Cerebellar nuclear complex (tissue), 1 donor: ENCODE measurements at regions not wholly inside any gene's neighbourhood (a gene's known extent, or its start where the extent isn't known, plus 50 kb on each side); places are given as distances from the start of the nearest gene placed in this dataset.

Experiments
- DNase-seq, 2 experiments: peaks; one replicate each; lab custom pipeline; 2025; lab: John Stamatoyannopoulos, UW

DNA sequence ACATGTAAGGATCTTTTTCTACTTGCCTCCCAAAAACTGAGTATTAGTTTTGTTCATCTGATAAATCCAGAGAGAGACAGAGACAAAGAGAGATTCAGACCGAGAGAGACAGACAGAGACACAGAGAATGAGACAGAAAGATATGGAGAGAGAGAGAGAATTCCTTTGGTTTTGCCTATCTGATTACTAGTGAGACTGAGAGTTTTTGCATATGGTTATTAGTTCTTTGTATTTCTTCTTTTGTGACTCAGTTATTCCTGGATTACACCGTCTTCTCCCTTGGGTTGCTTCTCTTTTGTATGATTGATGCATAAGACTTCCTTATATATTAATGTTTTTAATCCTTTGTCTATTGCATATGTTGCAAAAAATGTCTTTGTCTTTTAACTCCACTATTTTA is 91.2 kb upstream of the SPATA31C2 start:
- no peak for DNase-seq

DNA sequence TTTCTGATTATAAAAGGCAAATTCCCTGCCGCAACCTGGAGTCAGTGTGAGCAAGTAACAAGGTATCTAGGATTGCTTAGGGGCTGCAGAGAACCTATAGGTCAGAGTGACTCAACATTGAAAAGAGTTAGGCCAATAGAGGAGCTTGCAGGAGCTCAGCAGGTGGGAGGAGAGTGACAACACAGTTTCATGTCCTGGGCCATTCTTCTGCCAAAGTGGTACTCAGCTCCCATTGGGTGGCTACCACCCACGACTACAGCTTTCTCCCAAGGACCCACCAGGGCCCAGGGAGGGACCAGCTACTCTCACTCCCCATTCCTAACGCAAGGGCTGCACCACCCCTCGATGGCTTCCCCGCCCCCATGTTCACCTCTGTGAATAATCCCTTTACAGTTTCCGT is 86.7 kb upstream of the SPATA31C2 start:
- no peak for DNase-seq

DNA sequence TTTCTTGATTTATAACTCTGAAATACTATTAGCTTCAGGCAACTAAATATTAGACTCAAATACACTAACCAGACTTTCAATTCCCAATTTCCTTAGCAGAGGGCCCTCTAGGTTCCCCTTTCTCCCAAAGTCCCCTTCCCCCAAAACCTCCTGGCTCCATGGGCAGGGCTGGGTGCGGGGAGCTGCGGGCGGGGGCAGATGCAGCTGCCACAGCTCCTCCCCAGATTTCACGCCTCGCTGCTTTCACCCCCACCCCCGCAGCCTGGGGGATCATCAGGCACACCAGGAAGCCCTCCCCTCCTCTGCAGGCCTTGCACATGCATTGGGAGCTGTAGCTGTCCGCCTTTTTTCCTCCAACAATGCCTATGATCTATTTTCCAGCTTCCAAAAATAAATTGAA is 82.8 kb upstream of the SPATA31C2 start:
- no peak for DNase-seq

DNA sequence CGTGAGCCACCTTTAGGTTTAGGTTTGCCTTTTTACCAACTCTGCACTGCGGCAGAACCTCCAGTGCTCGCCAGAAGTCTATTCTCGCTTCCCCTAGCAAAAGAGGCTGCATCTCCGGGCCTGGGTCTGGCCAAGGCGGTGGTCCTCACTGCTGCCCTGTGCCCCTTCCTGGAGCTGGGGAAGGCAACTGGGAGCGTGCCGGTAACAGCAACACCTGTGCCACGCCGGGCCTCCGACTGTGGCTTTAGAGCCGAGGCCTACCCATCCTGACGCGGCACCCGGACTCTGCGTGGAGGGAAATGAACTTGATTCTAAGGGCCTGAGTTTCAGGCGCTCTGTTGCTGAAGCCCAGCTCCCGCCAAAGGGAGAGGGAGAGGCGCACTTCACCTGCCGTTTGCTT is 82.4 kb upstream of the SPATA31C2 start:
- DNase-seq: no peak

DNA sequence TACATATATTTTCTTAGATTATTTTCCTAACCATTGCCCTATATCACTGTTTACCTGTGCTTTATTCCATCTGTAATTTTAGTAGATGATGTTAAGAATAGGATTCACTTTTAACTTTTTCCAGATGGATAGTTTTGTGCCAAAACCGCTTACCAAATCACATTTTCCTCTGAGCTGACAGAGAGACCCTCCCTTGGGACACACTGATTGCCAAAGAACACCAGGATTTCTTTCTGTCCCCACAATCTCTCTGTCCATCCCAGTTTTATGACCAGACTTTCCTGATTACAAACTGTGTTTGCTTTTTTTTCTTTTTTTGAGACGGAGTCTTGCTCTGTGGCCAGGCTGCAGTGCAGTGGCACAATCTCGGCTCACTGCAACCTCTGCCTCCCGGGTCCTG is 81.3 kb upstream of the SPATA31C2 start:
- DNase-seq: no peak

DNA sequence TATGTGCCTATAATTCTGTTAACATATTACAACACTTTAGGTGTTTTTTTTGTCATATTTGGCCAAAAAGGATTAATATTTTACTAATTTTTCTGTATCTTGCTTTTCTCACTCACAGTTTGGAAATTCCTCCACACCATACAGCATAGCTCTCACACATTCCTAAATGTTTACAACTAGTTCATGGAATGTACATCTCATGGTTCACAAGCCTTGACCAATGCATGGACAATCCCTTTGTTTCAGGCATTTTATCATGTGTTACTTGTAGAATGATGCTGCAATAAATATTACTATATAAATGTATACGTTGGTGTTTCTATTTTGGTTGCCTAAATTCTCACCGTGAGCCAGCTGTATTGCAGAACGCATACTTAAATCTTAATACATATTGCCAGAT is 80.5 kb upstream of the SPATA31C2 start:
- no peak for DNase-seq

DNA sequence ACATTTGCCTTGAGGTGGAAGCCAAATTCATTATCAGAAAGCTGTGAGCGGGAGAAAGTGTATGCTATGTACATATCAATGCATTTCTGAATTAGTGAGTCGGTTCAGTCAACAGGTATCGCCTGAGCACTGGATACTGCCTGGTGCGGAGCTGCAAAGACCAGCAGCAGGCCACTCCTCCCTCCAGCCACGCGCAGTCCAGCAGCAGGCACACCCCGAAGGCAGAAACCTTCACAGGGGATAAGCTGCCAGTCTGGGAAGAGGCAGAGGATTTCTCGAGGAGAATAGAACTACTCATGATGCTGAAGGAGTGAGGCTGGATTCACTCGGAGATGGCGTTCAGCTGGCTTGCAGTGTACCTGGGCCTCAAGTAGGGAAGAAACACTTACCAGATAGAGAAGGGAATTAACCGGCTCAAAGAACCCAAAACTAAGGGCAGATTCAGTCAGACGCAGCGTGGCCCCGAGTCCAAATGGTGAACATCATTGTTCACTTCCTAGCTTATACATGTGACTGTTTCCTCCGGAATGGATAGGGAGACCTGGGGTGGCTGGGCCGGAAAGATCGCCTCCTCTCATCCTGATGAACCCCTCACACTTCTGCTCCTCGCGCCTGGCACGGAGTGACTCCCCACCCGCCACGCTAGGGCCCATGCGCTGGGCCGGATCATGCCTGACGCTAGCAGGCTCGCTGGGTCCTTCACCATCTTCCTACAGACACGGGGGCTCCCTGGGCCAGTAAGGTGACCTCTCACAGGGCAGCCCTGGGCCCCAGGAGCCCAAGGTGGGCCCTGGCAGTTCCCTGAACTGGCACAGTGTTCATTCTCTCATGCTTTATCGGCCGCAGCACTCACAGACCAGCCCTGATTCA is 78.1 kb upstream of the SPATA31C2 start:
- no peak for DNase-seq

DNA sequence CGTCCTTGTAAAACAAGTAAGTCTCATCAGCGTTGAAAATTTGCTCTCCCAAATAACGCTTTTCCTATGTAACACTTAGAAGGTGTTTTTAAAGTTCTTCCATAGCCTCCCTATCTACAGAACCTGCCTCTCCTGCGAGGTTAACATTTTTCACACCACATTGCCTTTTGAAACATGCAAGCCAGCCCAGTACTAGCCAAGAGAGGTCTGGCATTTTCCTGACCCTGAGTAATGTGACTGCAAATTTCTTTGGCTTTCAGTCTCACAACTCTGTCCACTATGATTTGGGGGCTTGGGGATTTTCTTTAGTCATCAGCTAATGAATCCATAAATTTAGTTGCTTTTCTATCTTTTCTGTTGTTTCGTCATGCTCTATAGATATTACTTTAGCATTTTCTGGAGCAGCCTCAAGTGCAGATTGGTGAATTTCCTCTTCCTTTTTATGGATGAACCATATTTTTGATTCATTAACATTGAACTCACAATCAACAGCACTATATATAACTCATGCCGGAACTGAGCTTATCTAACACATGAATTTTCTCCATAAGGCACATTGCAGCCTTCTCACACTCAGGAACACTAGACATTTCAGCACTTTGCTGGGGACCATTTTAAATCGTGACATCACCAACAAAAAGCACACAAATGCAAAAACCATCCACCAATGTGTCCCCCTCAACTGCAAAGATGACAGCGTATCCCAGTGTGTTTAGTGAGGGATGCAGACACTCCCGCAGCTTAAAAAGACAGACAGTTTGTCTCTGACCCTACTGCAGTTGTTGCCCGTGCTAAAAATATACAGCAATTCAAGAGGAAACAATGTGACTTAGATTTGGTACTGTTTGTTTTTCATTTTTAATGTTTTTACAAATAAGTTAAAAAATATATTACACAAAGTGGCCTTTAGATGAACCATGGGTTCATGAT is 77.2 kb upstream of the SPATA31C2 start:
- no peak for DNase-seq

DNA sequence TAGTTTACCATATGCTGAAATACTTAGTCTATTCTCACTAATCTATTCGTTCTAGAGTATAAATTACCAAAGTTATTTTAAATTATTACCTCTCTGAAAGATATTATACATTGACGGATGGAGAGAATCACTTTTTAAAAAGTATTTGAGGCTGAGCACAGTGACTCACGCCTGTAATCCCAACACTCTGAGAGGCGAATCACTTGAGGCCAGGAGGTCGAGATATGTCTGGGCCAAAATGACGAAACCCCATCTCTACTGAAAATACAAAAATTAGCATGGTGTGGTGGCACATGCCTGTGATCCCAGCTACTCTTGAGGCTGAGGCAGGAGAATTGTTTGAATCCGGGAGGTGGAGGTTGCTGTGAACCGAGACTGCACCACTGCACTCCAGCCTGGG is 64.0 kb upstream of the SPATA31C2 start:
- DNase-seq: no peak

DNA sequence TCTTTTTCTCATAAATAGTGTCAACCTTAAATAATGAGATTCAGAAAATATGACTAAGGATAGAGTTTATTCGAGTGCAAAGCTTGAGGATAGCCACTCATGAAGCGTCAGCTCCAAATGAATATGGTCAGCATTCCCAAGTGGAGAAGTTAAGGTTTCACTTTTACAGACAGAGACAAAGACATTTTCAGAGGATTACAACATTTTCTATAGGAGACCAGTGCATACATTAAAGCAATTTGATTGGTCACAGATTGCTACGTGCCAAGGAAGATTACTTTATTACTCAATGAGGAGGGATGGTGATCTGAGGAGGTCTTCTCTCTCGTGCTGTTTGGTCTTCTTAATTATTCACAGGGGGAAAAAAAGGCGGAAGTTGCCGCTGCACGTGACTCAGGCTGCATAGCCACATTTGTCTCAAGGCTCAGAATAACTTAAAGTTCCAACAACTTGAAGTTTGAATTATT is 60.1 kb upstream of the SPATA31C2 start:
- DNase-seq: no peak

DNA sequence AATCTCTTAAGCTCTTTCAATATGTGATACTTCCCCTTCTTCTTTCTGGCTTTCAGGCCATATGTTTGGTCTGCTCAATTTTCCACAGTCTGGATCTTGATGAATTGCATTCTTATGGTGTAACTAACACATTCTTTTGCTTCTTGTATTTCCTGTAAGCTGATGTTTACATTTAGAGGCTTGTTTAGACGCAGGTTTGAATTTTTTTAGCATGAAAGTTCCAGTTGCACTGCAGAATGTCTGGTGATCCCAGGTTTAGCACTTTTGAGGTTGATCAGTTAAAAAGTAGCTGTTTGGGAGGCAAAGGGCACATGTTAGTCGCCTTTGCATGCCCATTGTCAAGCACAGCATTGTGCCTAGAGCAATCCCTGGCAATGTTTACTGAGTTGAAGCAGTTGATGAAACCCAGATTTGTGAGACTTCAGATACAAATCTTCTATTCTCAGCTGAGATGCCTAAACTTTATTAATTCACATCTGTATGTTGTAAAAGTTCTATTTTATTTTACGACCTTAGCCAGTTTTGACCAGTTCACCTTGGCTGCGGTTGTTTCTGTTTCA is 59.6 kb upstream of the SPATA31C2 start:
- DNase-seq: no peak

DNA sequence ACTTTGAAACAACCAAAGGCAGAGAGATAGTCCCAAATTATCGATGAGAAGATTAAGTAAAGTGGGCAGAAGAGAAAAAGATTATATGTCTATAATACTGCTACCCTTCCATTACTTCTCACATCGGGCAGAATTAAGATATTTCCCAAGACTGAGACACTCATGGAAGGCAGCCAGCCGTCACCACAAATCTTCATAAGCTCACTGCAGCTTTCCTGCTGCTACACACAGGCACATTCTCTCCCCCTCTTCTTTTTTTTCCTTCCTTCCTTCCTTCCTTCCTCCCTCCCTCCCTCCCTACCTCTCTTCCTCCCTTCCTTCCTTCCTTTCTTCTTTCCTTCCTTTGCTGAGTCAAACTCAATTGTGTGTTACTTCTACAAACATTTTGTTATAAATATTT is 58.7 kb upstream of the SPATA31C2 start:
- no peak for DNase-seq

DNA sequence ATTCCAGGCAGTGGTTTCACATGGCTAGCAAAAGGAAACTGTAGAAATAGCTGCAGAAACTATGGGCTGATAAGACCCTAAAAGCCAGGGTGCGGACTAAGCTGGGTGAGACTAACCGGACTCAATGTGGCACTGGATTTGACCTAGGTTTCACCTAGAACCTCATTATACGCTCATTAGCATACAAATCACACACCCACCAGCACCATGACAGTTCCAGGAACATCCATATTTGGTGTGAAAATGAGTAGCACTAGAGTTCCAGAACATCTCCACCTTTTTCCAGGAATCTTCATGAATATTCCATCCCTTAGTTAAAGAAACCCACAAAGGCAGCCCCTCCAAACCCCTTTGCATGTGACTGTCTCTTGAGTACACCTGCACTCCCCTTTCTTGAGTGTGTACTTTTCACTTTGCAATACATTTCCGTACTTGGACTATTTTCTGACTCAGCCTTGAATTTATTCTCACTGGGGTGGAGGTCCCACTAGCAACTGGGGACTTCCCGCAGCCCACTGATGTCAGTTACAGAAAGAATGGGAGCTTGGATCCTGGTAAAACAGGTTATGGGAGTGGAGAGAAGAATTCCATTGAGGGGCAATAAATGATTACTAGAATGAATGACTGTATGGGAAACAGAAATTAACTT is 58.0 kb upstream of the SPATA31C2 start:
- DNase-seq: no peak

DNA sequence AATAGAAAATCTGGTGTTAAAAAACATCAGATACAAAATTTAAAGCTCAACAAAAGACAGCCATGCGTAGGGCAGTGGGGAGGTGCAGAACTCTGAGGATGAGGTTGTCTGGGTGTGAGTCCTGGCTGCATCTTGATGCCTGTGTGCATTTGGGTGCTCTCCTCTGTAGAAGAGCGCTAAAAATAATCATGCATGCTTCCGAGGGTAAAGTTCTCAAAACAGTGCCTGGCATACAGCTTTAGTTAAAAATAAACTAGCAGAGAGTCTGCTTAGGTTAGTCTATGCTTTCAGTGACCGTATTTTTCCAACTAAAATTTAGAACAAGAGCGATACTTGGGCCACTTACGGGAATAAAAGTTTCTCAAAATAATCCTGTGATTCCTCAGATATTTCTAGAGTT is 55.5 kb upstream of the SPATA31C2 start:
- DNase-seq: no peak

DNA sequence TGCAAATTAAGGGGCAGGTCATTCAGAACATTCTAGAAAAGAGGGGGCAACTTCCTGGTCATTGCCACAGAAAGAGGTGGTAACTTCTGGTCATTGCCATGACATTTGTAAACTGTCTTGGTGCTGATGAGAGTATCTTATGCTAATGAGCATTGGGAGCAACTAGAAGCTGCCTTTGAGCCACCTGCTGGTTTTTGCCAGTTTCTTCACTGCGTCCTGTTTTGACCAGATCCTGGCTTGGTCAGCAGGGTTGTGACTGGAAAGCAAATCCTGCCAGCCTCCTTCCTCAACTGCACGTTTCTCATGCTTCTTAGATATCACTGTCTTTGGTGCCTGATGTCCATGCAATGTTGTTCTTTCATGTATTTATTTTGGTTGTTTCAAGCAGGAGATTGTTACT is 53.2 kb upstream of the SPATA31C2 start:
- DNase-seq: no peak

DNA sequence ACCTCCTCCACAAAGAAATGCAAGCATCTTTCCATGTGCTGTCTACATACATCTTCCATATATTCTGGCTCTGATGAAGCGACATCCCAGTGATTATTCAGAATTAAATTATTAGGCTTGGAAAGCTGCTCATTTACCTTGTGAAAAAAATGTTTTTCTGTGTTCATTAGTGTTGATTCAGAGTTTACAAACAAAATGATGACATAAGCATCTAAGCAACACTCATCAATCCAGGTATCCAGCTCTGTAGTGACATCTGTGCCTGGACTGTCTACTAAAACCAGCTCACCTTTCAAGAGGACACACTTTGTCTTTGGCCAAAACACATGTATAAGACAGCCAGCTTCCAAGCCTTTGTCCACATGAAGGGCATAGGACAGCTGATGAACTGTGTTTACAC is 51.1 kb upstream of the SPATA31C2 start:
- no peak for DNase-seq
